HepG2 (cell line): ENCODE measurements at regions not wholly inside any gene's neighbourhood (a gene's known extent, or its start where the extent isn't known, plus 50 kb on each side); places are given as distances from the start of the nearest gene placed in this dataset.
A peak's percentile ranks its signal among the peaks of the same experiment; 100 is the strongest.

Source experiments
- CC2D1A ChIP-seq: sonication (generic); formaldehyde crosslinking; IDR thresholded peaks from 2 replicates; pipeline ENCODE4 v1.8.1; 2023; ENCODE audit warnings: mild to moderate bottlenecking, missing genetic modification reagents
- FOXJ3 ChIP-seq: sonication (generic); formaldehyde crosslinking; IDR thresholded peaks from 2 replicates; pipeline ENCODE4 v1.4.0; 2020; ENCODE audit warnings: missing genetic modification reagents, mild to moderate bottlenecking, borderline replicate concordance
- MBNL3 ChIP-seq: fragments of 250-450 bp; sonication (Bioruptor Pico); conservative IDR thresholded peaks from 2 replicates; pipeline ENCODE4 v1.8.0; 2022; ENCODE audit warnings: mild to moderate bottlenecking, inconsistent platforms
- SOX13 ChIP-seq, 3 experiments: fragments of 450-650 bp in 1 of 3; sonication (generic) in 1 of 3; formaldehyde crosslinking in 1 of 3; IDR thresholded peaks in 2 of 3; conservative IDR thresholded peaks in 1 of 3; 2 replicates each; pipeline versions ENCODE4 v1.5.0 to v1.6.1; 2016 to 2020; ENCODE audit warnings: antibody characterized with exemption in 1 of 3, mild to moderate bottlenecking in 1 of 3, missing compliant biosample characterization in 1 of 3, missing genetic modification reagents in 1 of 3, moderate library complexity in 1 of 3
- U2AF1 ChIP-seq: fragments of 200-400 bp; formaldehyde crosslinking; optimal IDR thresholded peaks from 2 replicates; pipeline ENCODE3; 2017; ENCODE audit warnings: mild to moderate bottlenecking, low read depth, low read length
- ZBTB7B ChIP-seq: sonication (generic); formaldehyde crosslinking; IDR thresholded peaks from 2 replicates; pipeline ENCODE4 v1.4.0; 2020; ENCODE audit warnings: missing genetic modification reagents
- ZNF382 ChIP-seq: sonication (generic); formaldehyde crosslinking; IDR thresholded peaks from 2 replicates; pipeline ENCODE4 v1.5.0; 2020; ENCODE audit warnings: missing genetic modification reagents, mild to moderate bottlenecking, borderline replicate concordance
- ZNF383 ChIP-seq: sonication (generic); formaldehyde crosslinking; IDR thresholded peaks from 2 replicates; pipeline ENCODE4 v1.4.0; 2020; ENCODE audit warnings: missing genetic modification reagents, mild to moderate bottlenecking, borderline replicate concordance
- ZNF766 ChIP-seq: sonication (generic); formaldehyde crosslinking; IDR thresholded peaks from 2 replicates; pipeline ENCODE4 v1.5.0; 2020; ENCODE audit warnings: missing genetic modification reagents, borderline replicate concordance
- TF ChIP-seq, protein P1 (sequence below): sonication (generic); formaldehyde crosslinking; IDR thresholded peaks from 2 replicates; pipeline ENCODE4 v1.5.1; 2020; ENCODE audit warnings: mild to moderate bottlenecking, missing genetic modification reagents, borderline replicate concordance
- TF ChIP-seq, protein P2 (sequence below): sonication (generic); formaldehyde crosslinking; IDR thresholded peaks from 2 replicates; pipeline ENCODE4 v1.5.0; 2020; ENCODE audit warnings: mild to moderate bottlenecking, missing genetic modification reagents, moderate library complexity
- TF ChIP-seq, protein P3 (sequence below): sonication (generic); formaldehyde crosslinking; conservative IDR thresholded peaks from 2 replicates; pipeline ENCODE4 v1.5.0; 2020; ENCODE audit warnings: missing genetic modification reagents
- TF ChIP-seq, protein P4 (sequence below): sonication (generic); formaldehyde crosslinking; IDR thresholded peaks from 2 replicates; pipeline ENCODE4 v1.4.0; 2020; ENCODE audit warnings: missing genetic modification reagents
- TF ChIP-seq, protein P5 (sequence below): sonication (generic); formaldehyde crosslinking; IDR thresholded peaks from 2 replicates; pipeline ENCODE4 v1.4.0; 2020; ENCODE audit warnings: missing genetic modification reagents
- TF ChIP-seq, protein P6 (sequence below): sonication (generic); formaldehyde crosslinking; IDR thresholded peaks from 2 replicates; pipeline ENCODE4 v1.8.1; 2023; ENCODE audit warnings: mild to moderate bottlenecking, missing genetic modification reagents, borderline replicate concordance

DNA sequence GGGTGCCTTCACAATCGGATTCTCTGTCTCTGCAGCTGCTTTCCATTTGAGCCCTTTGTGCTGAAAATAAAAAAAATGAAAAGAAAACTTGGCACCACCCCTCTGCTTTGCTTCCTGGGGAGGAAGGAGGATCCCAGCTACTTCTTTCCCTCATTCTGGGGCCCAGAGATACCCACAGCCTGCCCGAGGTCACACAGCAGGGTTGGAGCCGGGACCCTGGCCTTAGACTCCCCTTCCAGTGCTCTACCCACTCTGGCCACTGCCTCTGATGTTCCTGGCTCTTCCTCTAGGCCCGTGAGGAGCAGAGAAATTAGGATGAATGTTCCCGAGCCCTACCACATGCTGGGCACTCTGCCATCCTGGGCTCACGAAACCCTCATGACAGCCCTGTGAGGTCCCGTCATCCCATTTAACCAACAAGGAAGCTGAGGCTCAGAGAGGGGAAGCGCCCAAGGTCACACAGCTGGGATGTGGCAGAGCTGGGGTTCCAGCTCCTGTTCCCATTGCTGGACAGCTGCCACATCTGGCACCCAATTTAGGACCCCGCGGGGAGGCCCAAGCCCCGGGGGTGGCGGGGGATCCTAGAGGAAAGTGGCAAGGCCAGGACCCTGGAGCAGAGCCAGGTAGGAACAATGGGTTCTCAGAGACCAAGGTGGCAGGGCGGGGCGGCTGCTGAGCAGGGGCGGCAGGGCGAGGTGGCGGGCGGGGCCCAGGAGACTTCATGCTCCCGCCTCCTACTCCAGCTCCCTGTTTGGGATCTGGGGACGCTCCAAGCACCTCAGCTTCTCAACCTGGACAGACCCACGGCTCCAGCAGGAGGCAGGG is 76.6 kb downstream of the CEBPB start (continued):
- TF ChIP-seq, protein P1, sequence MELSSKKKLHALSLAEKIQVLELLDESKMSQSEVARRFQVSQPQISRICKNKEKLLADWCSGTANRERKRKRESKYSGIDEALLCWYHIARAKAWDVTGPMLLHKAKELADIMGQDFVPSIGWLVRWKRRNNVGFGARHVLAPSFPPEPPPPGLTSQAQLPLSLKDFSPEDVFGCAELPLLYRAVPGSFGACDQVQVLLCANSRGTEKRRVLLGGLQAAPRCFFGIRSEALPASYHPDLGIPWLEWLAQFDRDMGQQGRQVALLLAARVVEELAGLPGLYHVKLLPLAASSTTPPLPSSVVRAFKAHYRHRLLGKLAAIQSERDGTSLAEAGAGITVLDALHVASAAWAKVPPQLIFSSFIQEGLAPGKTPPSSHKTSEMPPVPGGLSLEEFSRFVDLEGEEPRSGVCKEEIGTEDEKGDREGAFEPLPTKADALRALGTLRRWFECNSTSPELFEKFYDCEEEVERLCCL = no peak
- TF ChIP-seq, protein P2, sequence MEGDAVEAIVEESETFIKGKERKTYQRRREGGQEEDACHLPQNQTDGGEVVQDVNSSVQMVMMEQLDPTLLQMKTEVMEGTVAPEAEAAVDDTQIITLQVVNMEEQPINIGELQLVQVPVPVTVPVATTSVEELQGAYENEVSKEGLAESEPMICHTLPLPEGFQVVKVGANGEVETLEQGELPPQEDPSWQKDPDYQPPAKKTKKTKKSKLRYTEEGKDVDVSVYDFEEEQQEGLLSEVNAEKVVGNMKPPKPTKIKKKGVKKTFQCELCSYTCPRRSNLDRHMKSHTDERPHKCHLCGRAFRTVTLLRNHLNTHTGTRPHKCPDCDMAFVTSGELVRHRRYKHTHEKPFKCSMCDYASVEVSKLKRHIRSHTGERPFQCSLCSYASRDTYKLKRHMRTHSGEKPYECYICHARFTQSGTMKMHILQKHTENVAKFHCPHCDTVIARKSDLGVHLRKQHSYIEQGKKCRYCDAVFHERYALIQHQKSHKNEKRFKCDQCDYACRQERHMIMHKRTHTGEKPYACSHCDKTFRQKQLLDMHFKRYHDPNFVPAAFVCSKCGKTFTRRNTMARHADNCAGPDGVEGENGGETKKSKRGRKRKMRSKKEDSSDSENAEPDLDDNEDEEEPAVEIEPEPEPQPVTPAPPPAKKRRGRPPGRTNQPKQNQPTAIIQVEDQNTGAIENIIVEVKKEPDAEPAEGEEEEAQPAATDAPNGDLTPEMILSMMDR = 0 out of 2 replicates have a peak, but pooled peaks have one; percentile 19
- TF ChIP-seq, protein P3, sequence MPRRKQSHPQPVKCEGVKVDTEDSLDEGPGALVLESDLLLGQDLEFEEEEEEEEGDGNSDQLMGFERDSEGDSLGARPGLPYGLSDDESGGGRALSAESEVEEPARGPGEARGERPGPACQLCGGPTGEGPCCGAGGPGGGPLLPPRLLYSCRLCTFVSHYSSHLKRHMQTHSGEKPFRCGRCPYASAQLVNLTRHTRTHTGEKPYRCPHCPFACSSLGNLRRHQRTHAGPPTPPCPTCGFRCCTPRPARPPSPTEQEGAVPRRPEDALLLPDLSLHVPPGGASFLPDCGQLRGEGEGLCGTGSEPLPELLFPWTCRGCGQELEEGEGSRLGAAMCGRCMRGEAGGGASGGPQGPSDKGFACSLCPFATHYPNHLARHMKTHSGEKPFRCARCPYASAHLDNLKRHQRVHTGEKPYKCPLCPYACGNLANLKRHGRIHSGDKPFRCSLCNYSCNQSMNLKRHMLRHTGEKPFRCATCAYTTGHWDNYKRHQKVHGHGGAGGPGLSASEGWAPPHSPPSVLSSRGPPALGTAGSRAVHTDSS (CRISPR knock-in tag) = no peak
- TF ChIP-seq ZBTB7B (CRISPR knock-in tag) = peak; percentile 90
- TF ChIP-seq ZNF382 = no peak
- TF ChIP-seq FOXJ3 (CRISPR knock-in tag) = no peak
- TF ChIP-seq MBNL3 (CRISPR knock-in tag) = no peak
- TF ChIP-seq CC2D1A = no peak
- no peak for TF ChIP-seq U2AF1
- TF ChIP-seq ZNF383 (CRISPR knock-in tag) = no peak
- TF ChIP-seq, protein P4, sequence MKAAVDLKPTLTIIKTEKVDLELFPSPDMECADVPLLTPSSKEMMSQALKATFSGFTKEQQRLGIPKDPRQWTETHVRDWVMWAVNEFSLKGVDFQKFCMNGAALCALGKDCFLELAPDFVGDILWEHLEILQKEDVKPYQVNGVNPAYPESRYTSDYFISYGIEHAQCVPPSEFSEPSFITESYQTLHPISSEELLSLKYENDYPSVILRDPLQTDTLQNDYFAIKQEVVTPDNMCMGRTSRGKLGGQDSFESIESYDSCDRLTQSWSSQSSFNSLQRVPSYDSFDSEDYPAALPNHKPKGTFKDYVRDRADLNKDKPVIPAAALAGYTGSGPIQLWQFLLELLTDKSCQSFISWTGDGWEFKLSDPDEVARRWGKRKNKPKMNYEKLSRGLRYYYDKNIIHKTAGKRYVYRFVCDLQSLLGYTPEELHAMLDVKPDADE = no peak
- TF ChIP-seq ZNF766 = 0 out of 2 replicates have a peak, but pooled peaks have one; percentile 10
- TF ChIP-seq, protein P5, sequence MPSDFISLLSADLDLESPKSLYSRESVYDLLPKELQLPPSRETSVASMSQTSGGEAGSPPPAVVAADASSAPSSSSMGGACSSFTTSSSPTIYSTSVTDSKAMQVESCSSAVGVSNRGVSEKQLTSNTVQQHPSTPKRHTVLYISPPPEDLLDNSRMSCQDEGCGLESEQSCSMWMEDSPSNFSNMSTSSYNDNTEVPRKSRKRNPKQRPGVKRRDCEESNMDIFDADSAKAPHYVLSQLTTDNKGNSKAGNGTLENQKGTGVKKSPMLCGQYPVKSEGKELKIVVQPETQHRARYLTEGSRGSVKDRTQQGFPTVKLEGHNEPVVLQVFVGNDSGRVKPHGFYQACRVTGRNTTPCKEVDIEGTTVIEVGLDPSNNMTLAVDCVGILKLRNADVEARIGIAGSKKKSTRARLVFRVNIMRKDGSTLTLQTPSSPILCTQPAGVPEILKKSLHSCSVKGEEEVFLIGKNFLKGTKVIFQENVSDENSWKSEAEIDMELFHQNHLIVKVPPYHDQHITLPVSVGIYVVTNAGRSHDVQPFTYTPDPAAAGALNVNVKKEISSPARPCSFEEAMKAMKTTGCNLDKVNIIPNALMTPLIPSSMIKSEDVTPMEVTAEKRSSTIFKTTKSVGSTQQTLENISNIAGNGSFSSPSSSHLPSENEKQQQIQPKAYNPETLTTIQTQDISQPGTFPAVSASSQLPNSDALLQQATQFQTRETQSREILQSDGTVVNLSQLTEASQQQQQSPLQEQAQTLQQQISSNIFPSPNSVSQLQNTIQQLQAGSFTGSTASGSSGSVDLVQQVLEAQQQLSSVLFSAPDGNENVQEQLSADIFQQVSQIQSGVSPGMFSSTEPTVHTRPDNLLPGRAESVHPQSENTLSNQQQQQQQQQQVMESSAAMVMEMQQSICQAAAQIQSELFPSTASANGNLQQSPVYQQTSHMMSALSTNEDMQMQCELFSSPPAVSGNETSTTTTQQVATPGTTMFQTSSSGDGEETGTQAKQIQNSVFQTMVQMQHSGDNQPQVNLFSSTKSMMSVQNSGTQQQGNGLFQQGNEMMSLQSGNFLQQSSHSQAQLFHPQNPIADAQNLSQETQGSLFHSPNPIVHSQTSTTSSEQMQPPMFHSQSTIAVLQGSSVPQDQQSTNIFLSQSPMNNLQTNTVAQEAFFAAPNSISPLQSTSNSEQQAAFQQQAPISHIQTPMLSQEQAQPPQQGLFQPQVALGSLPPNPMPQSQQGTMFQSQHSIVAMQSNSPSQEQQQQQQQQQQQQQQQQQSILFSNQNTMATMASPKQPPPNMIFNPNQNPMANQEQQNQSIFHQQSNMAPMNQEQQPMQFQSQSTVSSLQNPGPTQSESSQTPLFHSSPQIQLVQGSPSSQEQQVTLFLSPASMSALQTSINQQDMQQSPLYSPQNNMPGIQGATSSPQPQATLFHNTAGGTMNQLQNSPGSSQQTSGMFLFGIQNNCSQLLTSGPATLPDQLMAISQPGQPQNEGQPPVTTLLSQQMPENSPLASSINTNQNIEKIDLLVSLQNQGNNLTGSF = no peak; the same call in 1 of the 2 replicates
- TF ChIP-seq SOX13 (IDR thresholded peaks at IDR 0.05) = peak; percentile 65; the same call in 1 of the 2 replicates
- TF ChIP-seq SOX13 (CRISPR knock-in tag; conservative IDR thresholded peaks at IDR 0.05 in 1 of 2, IDR thresholded peaks at IDR 0.05 in 1 of 2) = peak in 1 of 2 experiments; percentile 96; a peak in 2 of 4 replicates
- TF ChIP-seq, protein P6, sequence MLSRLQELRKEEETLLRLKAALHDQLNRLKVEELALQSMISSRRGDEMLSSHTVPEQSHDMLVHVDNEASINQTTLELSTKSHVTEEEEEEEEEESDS (CRISPR knock-in tag) = no peak
